Kidney (tissue), 13 donors: ENCODE measurements at regions not wholly inside any gene's neighbourhood (a gene's known extent, or its start where the extent isn't known, plus 50 kb on each side); places are given as distances from the start of the nearest gene placed in this dataset.

Experiments used
- DNase-seq, 5 donors: peaks; one replicate each; pipeline ENCODE4 v3.0.0-alpha.2; 2013 to 2020
- FAIRE-seq: peaks from 2 replicates; lab custom pipeline; 2012; peaks lifted over from hg19 to GRCh38; lab: Jason Lieb, UNC
- H3K27ac ChIP-seq, 2 donors: one replicate each; pipeline ENCODE4 v1.7.0; 2013; ENCODE audit warnings: low read depth in 2 of 2, low read length in 2 of 2, inconsistent platforms in 1 of 2
- H3K27me3 ChIP-seq: one replicate; pipeline ENCODE4 v1.7.1; 2013; ENCODE audit warnings: low read length, inconsistent platforms; ENCODE audit not compliant: control insufficient read depth, insufficient read depth
- H3K36me3 ChIP-seq, 3 donors: one replicate each; pipeline versions ENCODE4 v1.7.0 to v1.7.1; 2013; ENCODE audit warnings: low read length in 3 of 3, control low read depth in 1 of 3, inconsistent platforms in 1 of 3; ENCODE audit not compliant: insufficient read depth in 3 of 3, control insufficient read depth in 2 of 3
- H3K4me1 ChIP-seq, 3 donors: one replicate each; pipeline versions ENCODE4 v1.7.0 to v1.7.1; 2013; ENCODE audit warnings: low read length in 3 of 3, inconsistent platforms in 1 of 3, low read depth in 1 of 3; ENCODE audit not compliant: control insufficient read depth in 2 of 3, insufficient read depth in 2 of 3
- H3K4me3 ChIP-seq, 3 donors: one replicate each; pipeline versions ENCODE4 v1.7.0 to v1.8.1; 2013; ENCODE audit warnings: low read length in 3 of 3, control low read depth in 1 of 3, inconsistent platforms in 1 of 3
- H3K9ac ChIP-seq, 3 donors: one replicate each; pipeline versions ENCODE4 v1.7.0 to v1.7.1; 2013; ENCODE audit warnings: low read length in 3 of 3, control low read depth in 1 of 3, inconsistent platforms in 1 of 3
- H3K9me3 ChIP-seq, 3 donors: one replicate each; pipeline versions ENCODE4 v1.7.0 to v1.7.1; 2013; ENCODE audit warnings: low read length in 3 of 3, control low read depth in 1 of 3, inconsistent platforms in 1 of 3; ENCODE audit not compliant: control insufficient read depth in 2 of 3, insufficient read depth in 1 of 3
- CTCF ChIP-seq: IDR thresholded peaks from 3 replicates; pipeline ENCODE4 v1.5.1; 2012; ENCODE audit warnings: mild to moderate bottlenecking, moderate library complexity, borderline replicate concordance; ENCODE audit not compliant: insufficient read depth; ENCODE audit errors: extremely low read depth
- intact Hi-C: fragments of 100-400 bp; cut with DNase I; formaldehyde crosslinking; loops from one replicate; pipeline ENCODE4 v1.11.1; 2022
- donor health status: control.
- donor health status: control.
- donor health status: control.
- donor health status: control.
- donor health status: control.
- donor health status: DM: yes; HTN: yes; CAD: no.
- donor health status: Normal renal cell carcinoma (clear cell type).

DNA sequence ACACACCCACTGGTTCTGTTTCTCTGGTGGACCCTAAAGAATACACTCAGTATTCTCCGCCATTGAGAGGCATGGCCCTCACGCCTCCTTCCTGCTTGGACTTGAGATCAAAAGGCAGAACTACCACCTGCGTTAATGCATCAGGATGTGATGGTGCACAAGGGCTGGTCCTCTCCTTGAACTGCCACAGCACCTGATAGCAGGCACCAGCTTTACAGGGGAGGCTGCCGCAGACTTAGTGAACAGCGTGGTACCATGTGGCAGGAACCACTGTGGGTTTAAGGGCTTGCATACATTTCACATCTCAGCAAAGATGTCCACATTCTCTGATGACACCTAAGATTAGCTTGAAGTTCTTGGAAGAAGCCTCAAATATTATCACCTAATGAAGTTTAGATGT is 208.7 kb downstream of the GADD45G start:
- Histone ChIP-seq H3K4me1 (peaks cover 0 to 3% (median 0%) of the 10 kb centered on the region in 3 donors), H3K9ac (no peak overlapping the region), H3K4me3 (no peak overlapping the region), H3K9me3 (no peaks in the 10 kb centered on the region), H3K27me3 (no peaks in the 10 kb centered on the region), H3K36me3 (no peaks in the 10 kb centered on the region), H3K27ac (no peak overlapping the region)
- DNase-seq (no peak), FAIRE-seq (no peak)
- TF ChIP-seq CTCF, result no peak
- intact Hi-C loops, result no loop called here

DNA sequence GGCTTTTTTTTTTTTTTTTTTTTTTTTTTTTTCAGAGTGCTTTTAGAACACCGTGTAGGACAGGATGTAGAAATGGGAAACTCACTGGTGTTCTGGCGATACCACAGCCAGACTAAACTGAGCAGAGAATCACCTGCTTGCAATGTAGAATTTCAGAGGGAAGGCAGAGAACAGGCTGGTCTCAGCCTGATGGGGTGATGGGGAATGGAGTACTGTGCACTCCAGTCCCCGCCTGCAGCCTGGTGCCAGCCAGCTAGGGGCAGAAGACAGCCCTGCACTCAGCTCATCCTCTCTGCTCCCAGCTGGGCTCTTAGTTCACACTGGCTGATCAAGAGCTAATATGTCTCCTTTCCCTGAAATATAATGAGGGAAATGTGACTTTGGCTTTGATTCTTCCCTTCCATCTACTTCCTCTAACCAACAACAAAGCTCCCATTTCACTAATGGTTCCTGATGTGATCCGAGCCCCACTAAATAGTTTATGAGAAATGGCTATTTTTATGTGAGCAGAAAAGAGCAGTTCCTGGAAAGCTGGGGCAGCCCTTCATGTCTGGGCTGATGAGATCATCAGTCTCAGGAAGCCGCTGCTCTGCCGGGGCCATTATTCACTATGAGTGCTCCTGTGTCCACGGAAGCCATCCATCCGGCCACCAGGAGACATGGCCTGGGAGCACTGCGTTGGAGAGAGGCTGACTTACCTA is 209.7 kb downstream of the GADD45G start:
- FAIRE-seq, result no peak

GRCh38 chr9:89815061-89815902 is 210.5 kb downstream of the GADD45G start:
- DNase-seq, result no peak

More for the DNA sequence above, 209.7 kb downstream of the GADD45G start:
- H3K36me3 ChIP-seq, result no peaks in the 10 kb centered on the region
- no peaks in the 10 kb centered on the region for H3K9me3 ChIP-seq
- peaks cover 0 to 3% (median 0%) of the 10 kb centered on the region in 3 donors for H3K4me1 ChIP-seq
- H3K4me3 ChIP-seq, result no peak overlapping the region
- H3K9ac ChIP-seq, result no peak overlapping the region
- H3K27ac ChIP-seq, result no peak overlapping the region
- TF ChIP-seq CTCF, result no peak
- intact Hi-C loops, result no loop called here
- DNase-seq, result peak in 3 of 5 donors; percentile 57 to 80 (median 62)
- no peaks in the 10 kb centered on the region for H3K27me3 ChIP-seq

More at GRCh38 chr9:89815061-89815902, 210.5 kb downstream of the GADD45G start:
- no peak overlapping the region for H3K9ac ChIP-seq
- H3K36me3 ChIP-seq, result no peaks in the 10 kb centered on the region
- no peak overlapping the region for H3K4me3 ChIP-seq
- H3K27ac ChIP-seq, result no peak overlapping the region
- FAIRE-seq, result no peak
- H3K9me3 ChIP-seq, result no peaks in the 10 kb centered on the region
- peaks cover 0 to 3% (median 0%) of the 10 kb centered on the region in 3 donors for H3K4me1 ChIP-seq
- H3K27me3 ChIP-seq, result no peaks in the 10 kb centered on the region
- intact Hi-C loops, result no loop called here
- TF ChIP-seq CTCF, result no peak
